HG03432 (cell line): ENCODE measurements at regions not wholly inside any gene's neighbourhood (a gene's known extent, or its start where the extent isn't known, plus 50 kb on each side); places are given as distances from the start of the nearest gene placed in this dataset.
"Not testable (repeated sequence)": the region's sequence is repeated elsewhere in the genome, so short reads cannot be mapped to it uniquely, and the experiment has no call there.

Experiments
- ATAC-seq: cut with Tn5 transposase; IDR thresholded peaks from one replicate; pipeline ENCODE4 v1.9.1; 2021; ENCODE audit warnings: mild to moderate bottlenecking, moderate library complexity; ENCODE audit not compliant: unreplicated experiment

DNA sequence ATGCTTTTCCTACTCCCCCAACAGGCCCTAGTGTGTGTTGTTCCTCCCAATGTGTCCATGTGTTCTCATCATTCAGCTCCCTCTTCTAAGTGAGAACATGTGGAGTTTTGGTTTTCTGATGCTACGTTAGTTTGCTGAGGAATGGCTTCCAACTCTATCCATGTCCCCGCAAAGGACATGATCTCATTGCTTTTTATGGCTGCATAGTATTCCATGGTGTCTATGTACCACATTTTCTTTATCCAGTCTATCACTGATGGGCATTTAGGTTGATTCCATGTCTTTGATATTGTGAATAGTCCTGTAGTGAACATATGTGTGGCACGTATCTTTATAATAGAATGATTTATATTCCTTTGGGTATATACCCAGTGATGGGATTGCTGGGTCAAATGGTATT, 72.5 kb upstream of the CCNY start:
- not testable (repeated sequence) for ATAC-seq

DNA sequence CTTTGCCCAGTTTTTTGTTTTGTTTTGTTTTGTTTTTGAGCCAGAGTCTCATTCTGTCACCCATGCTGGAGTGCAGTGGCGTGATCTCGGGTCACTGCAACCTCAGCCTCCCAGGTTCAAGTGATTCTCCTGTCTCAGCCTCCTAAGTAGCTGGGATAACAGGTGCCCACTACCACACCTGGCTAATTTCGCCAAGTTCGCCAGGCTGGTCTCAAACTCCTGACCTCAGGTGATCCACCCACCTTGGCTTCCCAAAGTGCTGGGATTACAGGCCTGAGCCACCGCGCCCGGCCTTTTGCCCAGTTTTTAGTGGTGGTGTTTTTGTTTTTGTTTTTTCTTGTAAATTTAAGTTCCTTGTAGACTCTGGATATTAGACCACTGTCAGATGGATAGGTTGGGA, 71.7 kb upstream of the CCNY start:
- ATAC-seq: not testable (repeated sequence)

DNA sequence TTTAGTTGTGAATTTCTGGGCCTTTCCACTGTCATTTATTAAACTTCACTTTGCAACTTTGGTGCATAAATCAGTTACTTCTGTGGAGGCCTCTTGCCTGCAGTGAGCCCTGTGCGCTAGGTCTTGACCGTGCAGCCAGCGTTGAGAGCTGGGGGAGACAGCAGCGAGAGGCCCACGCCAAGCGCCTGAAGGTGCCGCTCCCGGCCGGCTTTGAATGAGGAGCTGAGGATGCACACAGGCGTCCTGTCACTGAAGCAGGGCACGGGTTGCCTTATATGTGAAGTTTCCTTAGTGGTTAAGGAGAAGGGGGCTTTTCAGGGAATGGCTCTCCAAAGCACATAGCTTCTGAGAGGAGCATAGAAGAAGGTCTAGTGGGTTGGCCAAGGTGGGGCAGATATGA, 70.9 kb upstream of the CCNY start:
- no peak for ATAC-seq

DNA sequence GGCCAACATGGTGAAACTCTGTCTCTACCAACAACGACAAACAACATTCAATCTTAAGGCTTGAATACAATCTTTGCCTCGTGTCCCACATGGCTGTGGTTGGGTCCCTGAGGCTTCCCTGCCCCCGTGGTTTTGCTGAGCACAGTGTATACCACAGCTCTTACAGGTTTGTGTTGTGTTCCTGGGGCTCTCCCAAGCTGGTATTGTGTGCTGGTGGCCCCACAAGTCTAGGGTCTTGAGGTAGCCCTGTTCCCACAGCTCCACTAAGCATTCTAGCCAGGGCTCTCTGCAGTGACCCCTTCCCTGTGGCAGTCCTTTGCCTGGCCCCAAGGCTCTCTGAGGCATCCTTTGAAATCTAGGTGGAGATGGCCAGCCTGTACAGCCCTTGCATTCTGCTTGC, 68.0 kb upstream of the CCNY start:
- no peak for ATAC-seq

DNA sequence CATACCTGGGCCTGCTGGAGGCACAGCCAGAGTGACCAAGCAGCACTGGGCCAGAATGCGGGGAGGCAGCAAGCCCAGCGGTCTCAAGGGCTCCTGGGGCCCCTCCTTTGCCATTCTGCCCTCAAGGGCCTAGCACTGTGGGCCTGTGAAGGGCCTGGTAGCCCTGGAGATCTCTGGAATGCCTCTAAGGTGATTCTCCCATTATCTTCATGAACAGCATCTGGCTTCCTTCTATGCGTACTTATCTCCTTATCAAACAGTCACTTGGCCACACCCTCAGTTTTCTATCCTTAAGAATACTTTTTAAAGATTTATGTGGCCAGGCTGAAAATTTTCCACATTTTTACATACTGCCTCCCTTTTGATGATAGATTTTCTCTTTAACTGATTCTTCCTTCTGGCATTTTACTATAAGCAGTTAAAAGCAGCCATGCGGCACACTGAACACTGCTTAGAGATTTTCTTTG, 67.5 kb upstream of the CCNY start:
- ATAC-seq: no peak

DNA sequence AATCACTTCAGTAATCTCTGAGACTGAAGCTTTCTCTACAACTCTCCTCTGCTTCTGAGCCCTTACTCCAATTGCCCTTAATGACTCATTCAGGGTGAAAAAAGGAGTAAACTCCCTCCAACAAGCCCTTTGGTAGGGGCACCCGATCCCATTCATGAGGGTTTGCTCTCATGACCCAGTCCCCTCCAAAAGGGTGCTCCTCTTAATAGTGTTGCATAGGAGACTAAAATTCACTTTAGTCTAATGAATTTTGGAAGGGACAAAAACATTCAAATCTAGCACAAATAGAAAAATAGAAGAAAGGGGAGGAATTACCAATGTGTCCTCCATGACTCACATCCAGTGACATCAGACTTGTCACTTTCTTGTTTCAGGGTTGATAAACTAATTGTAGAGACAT, 66.2 kb upstream of the CCNY start:
- no peak for ATAC-seq

DNA sequence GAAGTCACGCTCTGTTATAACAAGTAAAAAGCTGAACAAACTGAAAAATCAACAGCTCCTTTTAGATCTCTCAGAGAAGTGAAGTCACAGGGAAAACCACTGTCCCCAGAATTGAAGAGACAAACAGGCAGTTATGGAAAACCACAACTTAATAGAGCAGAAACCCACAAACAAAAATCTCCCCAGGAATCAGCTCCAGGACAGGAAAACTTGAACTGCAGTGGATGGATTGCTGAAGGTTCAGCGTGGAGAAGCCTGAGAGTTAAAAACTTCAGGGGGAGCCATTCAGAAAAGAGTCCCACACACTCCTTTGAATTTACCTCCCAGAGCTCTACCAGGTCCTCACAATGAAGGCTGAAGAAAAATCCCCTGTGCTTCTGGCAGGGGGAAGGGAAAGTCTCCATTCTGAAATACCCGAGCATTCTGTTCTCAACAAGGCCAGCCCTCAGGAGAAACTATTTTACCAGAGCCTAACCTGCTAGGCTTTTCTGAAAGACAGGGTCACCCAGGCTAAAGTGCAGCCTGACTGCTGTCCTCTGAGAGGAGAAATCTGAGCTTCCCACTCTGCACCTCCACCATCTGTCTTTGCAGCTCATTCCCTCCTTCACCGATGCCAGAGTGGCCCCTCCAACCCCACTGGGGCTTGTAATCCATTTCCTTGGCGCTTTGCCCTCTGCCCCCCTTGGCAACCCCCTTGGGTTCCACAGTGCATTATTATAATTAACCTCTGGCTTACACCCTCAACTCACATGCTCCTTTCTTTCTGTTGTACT, 65.0 kb upstream of the CCNY start:
- ATAC-seq: peak; percentile 40

DNA sequence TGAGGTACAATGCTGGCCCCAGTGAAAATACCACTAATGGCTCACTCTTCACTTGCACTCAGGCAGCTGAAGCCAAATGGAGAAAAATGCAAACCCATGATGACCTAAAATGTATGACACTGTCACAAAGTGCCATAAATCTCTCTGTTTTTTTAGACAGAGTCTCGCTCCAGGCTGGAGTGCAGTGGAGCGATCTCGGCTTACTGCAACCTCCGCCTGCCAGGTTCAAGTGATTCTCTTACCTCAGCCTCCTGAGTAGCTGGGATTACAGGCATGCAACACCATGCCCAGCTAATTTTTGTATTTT, 64.5 kb upstream of the CCNY start:
- not testable (repeated sequence) for ATAC-seq

DNA sequence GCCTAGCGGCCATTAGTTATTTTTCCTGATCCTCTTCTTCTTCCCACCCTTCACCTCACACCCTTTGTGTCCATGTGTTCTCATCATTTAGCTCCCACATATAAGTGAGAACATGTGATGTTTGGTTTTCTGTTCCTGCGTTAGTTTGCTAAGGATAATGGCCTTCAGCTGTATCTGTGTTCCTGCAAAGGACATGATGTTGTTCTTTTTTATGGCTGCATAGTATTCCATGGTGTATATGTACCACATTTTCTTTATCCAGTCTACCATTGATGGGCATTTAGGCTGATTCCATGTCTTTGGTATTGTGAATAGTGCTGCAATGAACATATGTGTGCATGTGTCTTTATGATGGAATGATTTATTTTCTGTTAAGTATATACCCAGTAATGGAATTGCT, 63.9 kb upstream of the CCNY start:
- ATAC-seq: not testable (repeated sequence)

DNA sequence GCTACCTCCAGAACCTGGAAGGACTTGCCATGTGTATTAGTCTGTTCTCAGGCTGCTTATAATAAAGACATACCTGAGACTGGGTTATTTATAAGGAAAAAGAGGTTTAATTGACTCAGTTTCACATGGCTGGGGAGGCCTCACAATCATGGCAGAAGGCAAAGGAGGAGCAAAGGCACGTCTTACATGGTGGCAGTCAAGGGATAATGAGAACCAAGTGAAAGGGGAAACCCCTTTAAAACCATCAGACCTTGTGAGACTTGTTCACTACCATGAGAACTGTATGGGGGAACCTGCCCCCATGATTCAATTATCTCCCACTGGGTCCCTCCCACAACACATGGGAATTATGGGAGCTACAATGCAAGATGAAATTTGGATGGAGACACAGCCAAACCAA, 62.3 kb upstream of the CCNY start:
- not testable (repeated sequence) for ATAC-seq

DNA sequence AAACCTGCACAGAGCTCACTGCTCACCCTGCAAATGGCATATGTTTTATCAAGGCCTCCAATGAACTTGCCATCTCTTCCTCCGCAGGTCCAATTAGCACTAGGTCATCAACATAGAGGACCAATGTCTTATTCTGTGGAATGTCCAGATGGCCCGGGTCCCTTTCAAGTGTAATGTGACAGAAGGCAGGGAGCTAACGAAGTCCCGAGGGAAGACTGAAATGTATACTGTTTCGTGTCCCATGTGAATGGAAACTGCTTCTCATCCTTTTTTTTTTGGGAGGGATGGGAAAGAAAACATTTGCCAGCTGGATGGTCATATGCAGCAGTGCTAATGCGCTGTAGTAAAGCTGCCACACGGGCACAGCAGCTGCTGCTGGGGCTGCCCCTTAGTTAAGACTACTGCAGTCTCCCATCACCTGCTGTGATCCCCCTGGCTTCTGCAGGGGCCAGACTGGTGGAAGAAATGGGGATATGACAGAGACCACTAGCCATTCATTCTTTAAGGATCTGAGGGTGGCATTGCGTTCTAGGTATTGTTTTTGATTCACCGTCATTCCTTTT, 61.7 kb upstream of the CCNY start:
- no peak for ATAC-seq

DNA sequence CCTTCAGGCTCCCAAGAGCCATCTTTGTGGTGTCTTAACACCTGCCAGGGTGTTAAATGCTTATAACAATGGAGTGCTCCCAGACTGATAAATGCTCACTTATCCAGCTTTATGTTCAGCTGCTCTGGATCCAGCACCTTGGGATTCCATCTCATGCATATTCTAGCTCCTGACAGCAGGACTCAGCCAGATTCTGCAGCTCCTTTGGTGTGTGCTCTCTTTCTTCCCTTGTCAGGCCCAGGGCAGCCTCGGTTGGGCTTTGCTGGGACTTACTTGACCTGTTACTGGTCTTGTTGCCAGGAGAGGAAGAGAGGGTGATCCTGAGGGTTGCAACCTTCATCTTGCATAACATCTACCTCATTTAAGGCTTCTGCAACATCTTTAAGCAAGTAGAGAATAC, 59.4 kb upstream of the CCNY start:
- ATAC-seq: no peak

DNA sequence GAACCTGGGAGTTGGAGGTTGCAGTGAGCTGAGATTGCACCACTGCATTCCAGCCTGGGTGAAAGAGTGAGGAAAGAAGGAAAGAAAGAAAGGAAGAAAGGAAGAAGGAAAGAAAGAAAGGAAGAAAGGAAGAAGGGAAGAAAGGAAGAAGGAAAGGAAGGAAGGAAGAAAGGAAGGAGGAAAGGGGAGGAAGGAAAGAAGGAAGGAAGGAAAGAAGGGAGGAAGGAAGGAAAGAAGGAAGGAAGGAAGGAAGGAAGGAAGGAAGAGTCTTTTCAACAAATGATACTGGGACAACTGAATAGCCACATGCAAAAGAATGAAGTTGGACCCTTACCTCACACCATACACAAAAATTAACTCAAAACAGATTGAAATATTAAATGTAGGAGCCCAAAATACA, 56.1 kb upstream of the CCNY start:
- ATAC-seq: not testable (repeated sequence)
